Liver (tissue), 7 donors: ENCODE measurements at regions not wholly inside any gene's neighbourhood (a gene's known extent, or its start where the extent isn't known, plus 50 kb on each side); places are given as distances from the start of the nearest gene placed in this dataset.

ENCODE experiments used
- DNase-seq: peaks from one replicate; pipeline ENCODE4 v3.0.0-alpha.2; 2017; ENCODE audit warnings: low spot score
- H3K27ac ChIP-seq, 2 donors: one replicate each; pipeline ENCODE4 v1.7.0; 2013; ENCODE audit warnings: inconsistent platforms in 2 of 2, low read length in 2 of 2, control low read depth in 1 of 2, low read depth in 1 of 2, mild to moderate bottlenecking in 1 of 2
- H3K27me3 ChIP-seq, 4 donors: one replicate each; pipeline versions ENCODE4 v1.6.1 to v1.7.0; 2013; ENCODE audit warnings: low read length in 3 of 4, inconsistent platforms in 1 of 4, mild to moderate bottlenecking in 1 of 4, moderate library complexity in 1 of 4; ENCODE audit not compliant: control insufficient read depth in 4 of 4, insufficient read depth in 4 of 4
- H3K36me3 ChIP-seq, 4 donors: one replicate each; pipeline versions ENCODE4 v1.6.1 to v1.7.0; 2013; ENCODE audit warnings: low read length in 3 of 4, mild to moderate bottlenecking in 3 of 4, low read depth in 1 of 4, moderate library complexity in 1 of 4; ENCODE audit not compliant: control insufficient read depth in 4 of 4, insufficient read depth in 3 of 4
- H3K4me1 ChIP-seq, 4 donors: one replicate each; pipeline versions ENCODE4 v1.6.1 to v1.7.0; 2013; ENCODE audit warnings: low read length in 3 of 4, mild to moderate bottlenecking in 3 of 4, moderate library complexity in 1 of 4; ENCODE audit not compliant: control insufficient read depth in 4 of 4, insufficient read depth in 4 of 4
- H3K4me3 ChIP-seq, 3 donors: one replicate each; pipeline versions ENCODE4 v1.6.1 to v1.7.0; 2013; ENCODE audit warnings: low read length in 3 of 3, control low read depth in 1 of 3, low read depth in 1 of 3, mild to moderate bottlenecking in 1 of 3
- H3K9ac ChIP-seq, 2 donors: one replicate each; pipeline ENCODE4 v1.7.0; 2013; ENCODE audit warnings: low read length in 2 of 2, mild to moderate bottlenecking in 2 of 2, moderate library complexity in 2 of 2, control low read depth in 1 of 2, low read depth in 1 of 2
- H3K9me3 ChIP-seq, 4 donors: one replicate each; pipeline versions ENCODE4 v1.6.1 to v1.7.0; 2013; ENCODE audit warnings: low read length in 3 of 4; ENCODE audit not compliant: control insufficient read depth in 4 of 4
- FOXA2 ChIP-seq: IDR thresholded peaks from 2 replicates; pipeline ENCODE4 v1.6.1; 2016; ENCODE audit warnings: antibody characterized with exemption
- GABPA ChIP-seq, 2 donors: IDR thresholded peaks in 1 of 2; conservative IDR thresholded peaks in 1 of 2; 2 replicates each; pipeline ENCODE4 v1.6.1; 2016; ENCODE audit warnings: antibody characterized with exemption in 2 of 2, mild to moderate bottlenecking in 1 of 2, moderate library complexity in 1 of 2
- RAD21 ChIP-seq, 2 donors: IDR thresholded peaks; 2 replicates each; pipeline ENCODE4 v1.6.1; 2016; ENCODE audit warnings: antibody characterized with exemption in 2 of 2, mild to moderate bottlenecking in 2 of 2
- REST ChIP-seq: IDR thresholded peaks from 2 replicates; pipeline ENCODE4 v1.6.1; 2016; ENCODE audit warnings: antibody characterized with exemption, mild to moderate bottlenecking
- SP1 ChIP-seq: IDR thresholded peaks from 2 replicates; pipeline ENCODE4 v1.6.1; 2018; ENCODE audit warnings: antibody characterized with exemption, mild to moderate bottlenecking
- WGBS: extraction: QIAGEN DNeasy Blood & Tissue Kit; methylation state at CpG from one replicate; pipeline ENCODE4 v1.1.7; 2013; 5-methylcytosine and 5-hydroxymethylcytosine counted together
- donor health status: healthy.
- donor health status: healthy.
- donor health status: healthy.
- donor health status: healthy.

- TF ChIP-seq REST (no peak), RAD21 (IDR thresholded peaks at IDR 0.05) (no peak)
These were observed 51.4 kb upstream of the SCIN start (continued) for GRCh38 chr7:12518920-12519681.

- no peak for TF ChIP-seq GABPA (IDR thresholded peaks at IDR 0.05 in 1 of 2, conservative IDR thresholded peaks at IDR 0.05 in 1 of 2)
- no peak for TF ChIP-seq FOXA2
- no peak for TF ChIP-seq SP1
- no peak for DNase-seq
- Histone ChIP-seq H3K36me3 (no peaks in the 10 kb centered on the region), H3K9ac (no peak overlapping the region), H3K27me3 (peaks cover 0 to 6% (median 0%) of the 10 kb centered on the region in 4 donors), H3K4me3 (no peak overlapping the region), H3K4me1 (no peaks in the 10 kb centered on the region), H3K9me3 (peaks cover 0 to 3% (median 0%) of the 10 kb centered on the region in 4 donors), H3K27ac (no peak overlapping the region)
- WGBS, result 52% methylated on average over 1 of the region's 1 CpG
These were observed 50.9 kb upstream of the SCIN start for GRCh38 chr7:12519682-12520009.
